HCT116 (cell line): ENCODE measurements at regions not wholly inside any gene's neighbourhood (a gene's known extent, or its start where the extent isn't known, plus 50 kb on each side); places are given as distances from the start of the nearest gene placed in this dataset.

Experiments used
- ATAC-seq: fragments of 200-7000 bp; cut with Tn5 transposase; 2 replicates; pipeline ENCODE4 v1.9.1; 2020; ENCODE audit warnings: mild to moderate bottlenecking, moderate library complexity
- BruUV-seq: library from RNA; stranded (reverse); fragments of 400-500 nt; replicated peaks from 2 replicates; lab custom pipeline; 2021; lab: Mats Ljungman, UMichigan
- CTCF ChIA-PET: fragments of 300-600 bp; sonication (Branson Sonifier 250); formaldehyde crosslinking; loops from one replicate; lab custom pipeline; 2021; ENCODE audit warnings: antibody characterized with exemption; lab: Charles Lee
- POLR2A ChIA-PET: fragments of 300-600, 350-600 bp; sonication (Branson Sonifier 250); formaldehyde crosslinking; loops from one replicate; lab custom pipeline; 2021; ENCODE audit warnings: antibody characterized with exemption; lab: Charles Lee
- RAD21 ChIA-PET, 2 experiments: fragments of 300-600 bp; sonication (Branson Sonifier 250); formaldehyde crosslinking; loops; one replicate each; lab custom pipeline; 2023; ENCODE audit warnings: low total read pairs in 2 of 2; ENCODE audit not compliant: uncharacterized antibody in 2 of 2, unreplicated experiment in 2 of 2, low non-redundant PET in 1 of 2; lab: Charles Lee
- DNase-seq: peaks from one replicate; pipeline ENCODE4 v3.0.0-alpha.2; 2010; ENCODE audit warnings: low read depth, low spot score
- H2AFZ ChIP-seq: fragments of 200-600 bp; shearing (Covaris generic), sonication (generic); 2 replicates; pipeline ENCODE4 v1.6.1; 2017; ENCODE audit warnings: low read depth, mixed run types, mixed read lengths, antibody characterized with exemption, low read length; ENCODE audit not compliant: poor library complexity, severe bottlenecking
- H3K27ac ChIP-seq: 2 replicates; pipeline ENCODE4 v1.5.1; 2012; ENCODE audit warnings: low read depth, low read length
- H3K27me3 ChIP-seq: fragments of 200-600 bp; sonication (generic); 2 replicates; pipeline ENCODE4 v1.6.1; 2016; ENCODE audit warnings: mixed run types, low read length, mixed read lengths; ENCODE audit not compliant: insufficient read depth
- H3K36me3 ChIP-seq, 2 experiments: fragments of 200-500 bp in 1 of 2; fragments of 200-600 bp in 1 of 2; sonication (Bioruptor generic) in 1 of 2; sonication (generic) in 1 of 2; 2 replicates each; pipeline versions ENCODE4 v1.5.1 to v1.6.1; 2014 to 2016; ENCODE audit warnings: low read length in 2 of 2, inconsistent platforms in 1 of 2, mixed read lengths in 1 of 2, mixed run types in 1 of 2; ENCODE audit not compliant: insufficient read depth in 2 of 2, control insufficient read depth in 1 of 2
- H3K4me1 ChIP-seq, 2 experiments: fragments of 200-600 bp in 1 of 2; sonication (generic) in 1 of 2; 2 replicates each; pipeline versions ENCODE4 v1.5.1 to v1.6.1; 2012 to 2017; ENCODE audit warnings: low read length in 2 of 2, inconsistent platforms in 1 of 2, mild to moderate bottlenecking in 1 of 2, mixed read lengths in 1 of 2, mixed run types in 1 of 2, moderate library complexity in 1 of 2; ENCODE audit not compliant: insufficient read depth in 2 of 2, control insufficient read depth in 1 of 2
- H3K4me2 ChIP-seq: fragments of 200-600 bp; sonication (generic); 2 replicates; pipeline ENCODE4 v1.6.1; 2017; ENCODE audit warnings: mixed run types, low read length, mixed read lengths
- H3K4me3 ChIP-seq, 2 experiments: fragments of 200-600 bp in 1 of 2; sonication (generic) in 1 of 2; replicated peaks in 1 of 2; 2 replicates each; pipeline ENCODE4 v1.5.1; 2011 to 2016; ENCODE audit warnings: low read length in 2 of 2, control low read depth in 1 of 2, low read depth in 1 of 2, mild to moderate bottlenecking in 1 of 2, mixed read lengths in 1 of 2, mixed run types in 1 of 2
- H3K79me2 ChIP-seq: fragments of 200-600 bp; sonication (generic); 2 replicates; pipeline ENCODE4 v1.6.1; 2017; ENCODE audit warnings: mild to moderate bottlenecking, mixed run types, low read length, moderate library complexity, mixed read lengths; ENCODE audit not compliant: insufficient read depth
- H3K9ac ChIP-seq: fragments of 200-600 bp; sonication (generic); 2 replicates; pipeline ENCODE4 v1.6.1; 2016; ENCODE audit warnings: low read length, mixed read lengths
- H3K9me2 ChIP-seq: fragments of 200-600 bp; sonication (generic), shearing (Covaris generic); 2 replicates; pipeline ENCODE4 v1.6.1; 2017; ENCODE audit warnings: mixed run types, mild to moderate bottlenecking, moderate library complexity; ENCODE audit not compliant: insufficient read depth
- H3K9me3 ChIP-seq, 2 experiments: fragments of 200-500 bp in 1 of 2; fragments of 200-600 bp in 1 of 2; sonication (Bioruptor generic) in 1 of 2; sonication (generic) in 1 of 2; 2 replicates each; pipeline ENCODE4 v1.6.1; 2014 to 2017; ENCODE audit warnings: low read length in 2 of 2, mixed read lengths in 2 of 2, inconsistent platforms in 1 of 2, low read depth in 1 of 2, mild to moderate bottlenecking in 1 of 2, mixed run types in 1 of 2, moderate library complexity in 1 of 2; ENCODE audit not compliant: control insufficient read depth in 1 of 2, insufficient read depth in 1 of 2
- H4K20me1 ChIP-seq: fragments of 200-600 bp; sonication (generic), shearing (Covaris generic); 2 replicates; pipeline ENCODE4 v1.6.1; 2017; ENCODE audit warnings: mixed run types, mild to moderate bottlenecking, moderate library complexity; ENCODE audit not compliant: insufficient read depth
- CBX3 ChIP-seq: IDR thresholded peaks from 2 replicates; pipeline ENCODE4 v1.6.1; 2012; ENCODE audit warnings: low read depth
- EGR1 ChIP-seq: IDR thresholded peaks from 2 replicates; pipeline ENCODE4 v1.6.1; 2012; ENCODE audit warnings: low read depth
- EZH2 ChIP-seq: fragments of 200-600 bp; sonication (generic); IDR thresholded peaks from 2 replicates; pipeline ENCODE4 v1.6.1; 2017; ENCODE audit warnings: antibody characterized with exemption, mixed run types
- EZH2phosphoT487 ChIP-seq: fragments of 200-600 bp; IDR thresholded peaks from 2 replicates; pipeline ENCODE4 v1.6.1; 2018; ENCODE audit warnings: antibody characterized with exemption, borderline replicate concordance
- FOSL1 ChIP-seq: IDR thresholded peaks from 2 replicates; pipeline ENCODE4 v1.6.1; 2012; ENCODE audit warnings: low read depth
- MAX ChIP-seq: IDR thresholded peaks from 2 replicates; pipeline ENCODE4 v1.6.1; 2012
- POLR2A ChIP-seq: IDR thresholded peaks from 2 replicates; pipeline ENCODE4 v1.7.0; 2011; ENCODE audit warnings: borderline replicate concordance; ENCODE audit not compliant: insufficient read depth, insufficient read length; ENCODE audit errors: extremely low read depth
- POLR2AphosphoS5 ChIP-seq: IDR thresholded peaks from 2 replicates; pipeline ENCODE4 v1.6.1; 2011; ENCODE audit warnings: mild to moderate bottlenecking, low read depth, low read length, moderate library complexity
- RAD21 ChIP-seq: IDR thresholded peaks from 2 replicates; pipeline ENCODE4 v1.6.1; 2012; ENCODE audit warnings: low read depth, mild to moderate bottlenecking
- SP1 ChIP-seq: IDR thresholded peaks from 2 replicates; pipeline ENCODE4 v1.6.1; 2012; ENCODE audit warnings: low read depth
- SRF ChIP-seq: IDR thresholded peaks from 2 replicates; pipeline ENCODE4 v1.6.1; 2012; ENCODE audit warnings: low read depth
- YY1 ChIP-seq: IDR thresholded peaks from 2 replicates; pipeline ENCODE4 v1.6.1; 2011; ENCODE audit warnings: low read length, low read depth, moderate library complexity, mild to moderate bottlenecking; ENCODE audit not compliant: insufficient replicate concordance; ENCODE audit errors: extremely low read depth
- ZBTB33 ChIP-seq: IDR thresholded peaks from 2 replicates; pipeline ENCODE4 v1.6.1; 2011; ENCODE audit warnings: mild to moderate bottlenecking, low read length, moderate library complexity; ENCODE audit not compliant: insufficient replicate concordance; ENCODE audit errors: extremely low read depth
- ZFX ChIP-seq: fragments of 450-650 bp; IDR thresholded peaks from 2 replicates; pipeline ENCODE4 v1.6.1; 2017
- intact Hi-C: fragments of 100-400 bp; cut with micrococcal nuclease; formaldehyde crosslinking; loops from 2 replicates; pipeline ENCODE4 v1.10.0; 2022
- TF ChIP-seq, protein P1 (sequence below): IDR thresholded peaks from 2 replicates; pipeline ENCODE4 v1.6.1; 2012; ENCODE audit warnings: low read depth

GRCh38 chr20:51164731-51165130, 141.8 kb upstream of the KCNG1 start:
- Histone ChIP-seq H3K4me1 (no peaks in the 10 kb centered on the region), H3K27ac (no peak overlapping the region), H3K36me3 (no peaks in the 10 kb centered on the region), H3K79me2 (no peaks in the 10 kb centered on the region), H4K20me1 (no peaks in the 10 kb centered on the region), H3K4me3 (no peak overlapping the region), H3K9me3 (no peaks in the 10 kb centered on the region), H3K27me3 (peaks cover 23% of the 10 kb centered on the region), H3K9me2 (no peaks in the 10 kb centered on the region), H3K9ac (no peak overlapping the region), H3K4me2 (no peak overlapping the region), H2AFZ (no peak overlapping the region)
- ChIA-PET CTCF (interaction anchor here (0.7 kb wide), 1 partner anchor 8 kb away, joined by 3 read pairs; no protein-coding TSS in a partner anchor), POLR2A (no interaction called here), RAD21 (interaction anchor here in 1 of 2 experiments (0.6 kb wide), 1 partner anchor 48 kb away, joined by 3 read pairs; no protein-coding TSS in a partner anchor)
- TF ChIP-seq, protein P1, sequence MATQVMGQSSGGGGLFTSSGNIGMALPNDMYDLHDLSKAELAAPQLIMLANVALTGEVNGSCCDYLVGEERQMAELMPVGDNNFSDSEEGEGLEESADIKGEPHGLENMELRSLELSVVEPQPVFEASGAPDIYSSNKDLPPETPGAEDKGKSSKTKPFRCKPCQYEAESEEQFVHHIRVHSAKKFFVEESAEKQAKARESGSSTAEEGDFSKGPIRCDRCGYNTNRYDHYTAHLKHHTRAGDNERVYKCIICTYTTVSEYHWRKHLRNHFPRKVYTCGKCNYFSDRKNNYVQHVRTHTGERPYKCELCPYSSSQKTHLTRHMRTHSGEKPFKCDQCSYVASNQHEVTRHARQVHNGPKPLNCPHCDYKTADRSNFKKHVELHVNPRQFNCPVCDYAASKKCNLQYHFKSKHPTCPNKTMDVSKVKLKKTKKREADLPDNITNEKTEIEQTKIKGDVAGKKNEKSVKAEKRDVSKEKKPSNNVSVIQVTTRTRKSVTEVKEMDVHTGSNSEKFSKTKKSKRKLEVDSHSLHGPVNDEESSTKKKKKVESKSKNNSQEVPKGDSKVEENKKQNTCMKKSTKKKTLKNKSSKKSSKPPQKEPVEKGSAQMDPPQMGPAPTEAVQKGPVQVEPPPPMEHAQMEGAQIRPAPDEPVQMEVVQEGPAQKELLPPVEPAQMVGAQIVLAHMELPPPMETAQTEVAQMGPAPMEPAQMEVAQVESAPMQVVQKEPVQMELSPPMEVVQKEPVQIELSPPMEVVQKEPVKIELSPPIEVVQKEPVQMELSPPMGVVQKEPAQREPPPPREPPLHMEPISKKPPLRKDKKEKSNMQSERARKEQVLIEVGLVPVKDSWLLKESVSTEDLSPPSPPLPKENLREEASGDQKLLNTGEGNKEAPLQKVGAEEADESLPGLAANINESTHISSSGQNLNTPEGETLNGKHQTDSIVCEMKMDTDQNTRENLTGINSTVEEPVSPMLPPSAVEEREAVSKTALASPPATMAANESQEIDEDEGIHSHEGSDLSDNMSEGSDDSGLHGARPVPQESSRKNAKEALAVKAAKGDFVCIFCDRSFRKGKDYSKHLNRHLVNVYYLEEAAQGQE, result no peak
- TF ChIP-seq EZH2phosphoT487 (no peak), SRF (no peak), ZFX (no peak), POLR2AphosphoS5 (no peak), FOSL1 (no peak), YY1 (no peak), ZBTB33 (no peak), RAD21 (no peak), CBX3 (no peak), EZH2 (no peak), MAX (no peak), SP1 (no peak), POLR2A (no peak), EGR1 (no peak)
- DNase-seq, result no peak
- BruUV-seq, result no TSS peak
- intact Hi-C loops, result no loop called here
- no peak for ATAC-seq
